ENCODE measurements at regions not wholly inside any gene's neighbourhood (a gene's known extent, or its start where the extent isn't known, plus 50 kb on each side); places are given as distances from the start of the nearest gene placed in this dataset. TPM values are rescaled to one million over a fixed set of nuclear protein-coding genes. Genes with fewer than 3 reads are reported as not detected.
A peak's percentile ranks its signal among the peaks of the same experiment; 100 is the strongest.

- no peak for DNase-seq (ENCODE audit: low read depth)
These were observed 177.5 kb downstream of the FOXO1 start for GRCh38 chr13:40488869-40489391.

GRCh38 chr13:40490086-40490758 lies 176.2 kb downstream of the FOXO1 start:
- no peak for DNase-seq (ENCODE audit: low read depth)

GRCh38 chr13:40492511-40492910 lies 173.9 kb downstream of the FOXO1 start:
- DNase-seq (ENCODE audit: low read depth), result no peak

GRCh38 chr13:40494513-40494912 lies 171.9 kb downstream of the FOXO1 start:
- no peak for DNase-seq (ENCODE audit: low read depth)

- no peak for DNase-seq (ENCODE audit: low read depth)
These were observed 171.4 kb downstream of the FOXO1 start for GRCh38 chr13:40494946-40495620.

- DNase-seq (ENCODE audit: low read depth), result no peak
These were observed 170.8 kb downstream of the FOXO1 start for GRCh38 chr13:40495621-40496001.

- DNase-seq (ENCODE audit: low read depth), result no peak
These were observed 170.2 kb downstream of the FOXO1 start for GRCh38 chr13:40496035-40496810.

- DNase-seq (ENCODE audit: low read depth), result no peak
These were observed 168.0 kb downstream of the FOXO1 start for GRCh38 chr13:40498461-40498860.

- no peak for DNase-seq (ENCODE audit: low read depth)
These were observed 164.2 kb downstream of the FOXO1 start for GRCh38 chr13:40502236-40502635.

GRCh38 chr13:40503011-40503410 lies 163.4 kb downstream of the FOXO1 start:
- no peak for DNase-seq (ENCODE audit: low read depth)

GRCh38 chr13:40503966-40504591 lies 162.4 kb downstream of the FOXO1 start:
- DNase-seq (ENCODE audit: low read depth), result peak; percentile 90

GRCh38 chr13:40504641-40505040 lies 161.8 kb downstream of the FOXO1 start:
- no peak for DNase-seq (ENCODE audit: low read depth)

GRCh38 chr13:40505196-40505595 lies 161.2 kb downstream of the FOXO1 start:
- no peak for DNase-seq (ENCODE audit: low read depth)

Small RNA genes lying in the stretch of these regions (small RNA-seq; reads per million reads assigned to genes)
- gene RF00108 (1.5 reads per million, percentile 80 among the genes with 10 or more reads in this experiment), gene RNY3P9 (not detected), gene RPL17P51 (not detected)

Data from HT1080 (cell line).